NAMALWA (cell line): ENCODE measurements at regions not wholly inside any gene's neighbourhood (a gene's known extent, or its start where the extent isn't known, plus 50 kb on each side); places are given as distances from the start of the nearest gene placed in this dataset.

Source experiments
- DNase-seq: peaks from one replicate; pipeline ENCODE4 v3.0.0-alpha.2; 2015; ENCODE audit warnings: low spot score

DNA sequence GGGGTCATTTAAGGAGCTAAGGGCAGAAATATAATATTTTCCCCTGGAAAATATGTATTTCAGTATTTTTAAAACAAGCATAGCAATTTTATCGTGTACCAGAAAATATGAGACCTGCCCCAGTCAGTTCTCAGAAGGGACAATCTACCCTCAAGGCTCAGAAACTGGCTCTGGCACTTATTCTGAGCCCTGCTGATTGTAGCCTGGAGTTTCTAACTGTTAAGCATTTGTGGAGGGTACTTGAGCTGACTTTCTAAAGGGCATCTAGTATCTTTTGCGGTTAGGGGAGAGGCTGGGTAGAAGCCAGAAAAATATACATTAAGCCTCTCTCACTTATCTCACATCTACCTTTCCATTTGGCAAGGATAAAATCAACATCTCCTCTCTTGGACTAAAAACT lies 71.3 kb upstream of the FSHB start:
- DNase-seq: no peak

- no peak for DNase-seq
These were observed 65.2 kb upstream of the FSHB start for GRCh38 chr11:30165652-30166051.

GRCh38 chr11:30171661-30172060 lies 59.2 kb upstream of the FSHB start:
- no peak for DNase-seq

DNA sequence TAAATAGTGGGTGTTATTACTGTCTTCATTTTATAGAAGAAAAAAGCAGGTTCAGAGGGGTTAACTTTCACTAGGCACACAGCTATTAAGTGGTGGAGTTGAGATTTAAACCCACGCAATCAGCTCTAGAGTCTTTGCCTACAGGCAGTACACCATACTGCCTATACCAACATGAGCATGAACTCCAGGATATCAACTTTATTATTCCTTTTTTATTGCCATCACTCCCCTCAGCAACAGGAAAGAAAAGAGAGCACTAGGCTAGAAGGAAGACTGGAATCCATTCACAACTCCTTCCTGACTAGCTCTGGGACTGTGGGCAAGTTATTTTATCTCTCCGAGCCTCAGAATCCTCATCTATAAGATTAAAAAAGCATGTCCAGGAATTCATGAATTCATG lies 58.7 kb upstream of the FSHB start:
- no peak for DNase-seq

DNA sequence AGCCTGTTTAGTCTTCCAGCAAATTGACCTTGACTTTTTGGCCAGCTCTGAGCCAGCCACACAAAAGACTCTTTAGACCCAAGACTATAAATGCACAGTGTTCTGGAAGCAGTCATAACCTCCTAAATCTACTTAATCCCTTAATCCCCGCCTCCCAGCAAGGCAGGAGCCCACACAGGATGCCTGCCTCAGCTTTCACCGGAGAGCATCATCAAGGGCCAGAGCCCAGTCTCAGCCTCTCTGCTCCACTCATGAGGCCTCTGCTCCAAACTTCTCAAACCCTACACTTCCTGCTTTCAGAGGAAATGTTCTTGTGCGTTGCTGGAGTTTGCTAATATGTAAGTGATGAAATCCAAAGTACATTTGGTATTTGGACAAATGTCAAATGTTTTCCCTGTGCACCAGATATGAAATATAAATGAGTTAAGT lies 57.9 kb upstream of the FSHB start:
- DNase-seq: no peak

DNA sequence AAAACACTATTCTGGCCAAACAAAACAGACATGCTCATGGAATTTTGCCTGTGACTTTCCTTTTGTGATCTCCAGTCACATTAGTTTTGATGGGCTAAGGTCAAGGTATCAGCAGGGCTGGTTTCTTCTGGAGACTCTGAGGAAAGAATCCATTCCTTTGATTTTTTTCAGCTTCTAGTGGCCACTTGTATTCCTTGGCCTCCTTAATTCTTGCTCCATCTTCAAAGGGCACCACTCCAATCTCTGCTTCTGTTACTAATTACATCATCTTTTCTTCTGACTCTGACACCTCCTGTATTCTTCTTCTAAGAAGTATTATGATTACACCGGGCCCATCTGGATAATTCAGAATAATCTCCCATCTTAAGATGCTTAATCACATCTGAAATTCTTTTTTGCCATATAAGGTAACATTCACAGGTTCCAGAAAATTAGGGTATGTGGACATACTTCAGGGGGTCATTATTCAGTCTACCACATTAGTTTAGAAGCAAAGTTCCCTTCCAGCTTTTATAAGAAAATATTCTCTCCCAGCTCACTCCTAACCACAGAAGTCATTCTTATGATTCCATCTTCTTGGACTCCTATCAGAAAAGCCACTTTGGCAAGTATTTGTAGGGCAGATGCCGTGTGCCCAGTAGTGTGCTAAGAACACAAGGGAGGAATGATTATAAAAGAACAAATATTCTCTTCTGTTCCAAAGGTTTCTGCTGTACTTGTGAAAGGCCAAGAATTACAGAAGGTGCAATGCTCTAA lies 56.4 kb upstream of the FSHB start:
- no peak for DNase-seq
